ENCODE measurements at regions not wholly inside any gene's neighbourhood (a gene's known extent, or its start where the extent isn't known, plus 50 kb on each side); places are given as distances from the start of the nearest gene placed in this dataset.

GRCh38 chr10:3324612-3325038 is 152.0 kb upstream of the PITRM1 start:
- Histone ChIP-seq H3K4me3 (replicated peaks in 1 of 3; ENCODE audit: insufficient read depth in 1 of 3, low read depth in 1 of 3, low read length in 3 of 3) (no peak overlapping the region), H3K79me2 (ENCODE audit: control insufficient read depth, insufficient read depth, low read length) (no peaks in the 10 kb centered on the region), H3K27me3 (ENCODE audit: control insufficient read depth in 2 of 2, insufficient read depth in 2 of 2, low read length in 2 of 2) (peaks cover 1 to 2% of the 10 kb centered on the region in 2 experiments), H3K9me1 (replicated peaks; ENCODE audit: control insufficient read depth, extremely low read depth, insufficient read depth, low read length) (no peaks in the 10 kb centered on the region), H3K27ac (ENCODE audit: insufficient read depth, low read depth, low read length) (no peak overlapping the region), H3K4me2 (ENCODE audit: insufficient read depth, low read length) (no peak overlapping the region), H3K9me3 (replicated peaks; ENCODE audit: control insufficient read depth, insufficient read depth, low read length) (no peaks in the 10 kb centered on the region), H3K36me3 (ENCODE audit: control insufficient read depth in 2 of 2, extremely low read depth in 1 of 2, insufficient read depth in 2 of 2, low read length in 2 of 2) (no peaks in the 10 kb centered on the region), H3K4me1 (ENCODE audit: control insufficient read depth, extremely low read depth, insufficient read depth, low read length) (no peaks in the 10 kb centered on the region), H3K9ac (replicated peaks; ENCODE audit: extremely low read depth, insufficient read depth, low read length) (no peak overlapping the region), H4K20me1 (replicated peaks; ENCODE audit: control insufficient read depth, extremely low read depth, insufficient read depth, low read length) (no peaks in the 10 kb centered on the region), H2AFZ (ENCODE audit: low read depth, low read length) (no peak overlapping the region)
- TF ChIP-seq, protein P1, sequence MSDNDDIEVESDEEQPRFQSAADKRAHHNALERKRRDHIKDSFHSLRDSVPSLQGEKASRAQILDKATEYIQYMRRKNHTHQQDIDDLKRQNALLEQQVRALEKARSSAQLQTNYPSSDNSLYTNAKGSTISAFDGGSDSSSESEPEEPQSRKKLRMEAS (IDR thresholded peaks at IDR 0.05; ENCODE audit: insufficient read depth, insufficient read length) = no peak
- TF ChIP-seq EZH2 (IDR thresholded peaks at IDR 0.05; ENCODE audit: borderline replicate concordance, low read depth, low read length, severe bottlenecking) (no peak), JUN (IDR thresholded peaks at IDR 0.05; ENCODE audit: borderline replicate concordance, insufficient read depth, insufficient read length, low read depth) (no peak), GATA2 (IDR thresholded peaks at IDR 0.05; ENCODE audit: insufficient read depth, insufficient read length, low read depth, low read length) (no peak), POLR2AphosphoS5 (IDR thresholded peaks at IDR 0.05; ENCODE audit: insufficient read depth, low read depth, low read length) (no peak), POLR2A (IDR thresholded peaks at IDR 0.05; ENCODE audit: low read depth, low read length) (no peak), FOS (IDR thresholded peaks at IDR 0.05; ENCODE audit: borderline replicate concordance, insufficient read depth, low read length) (no peak), MYC (IDR thresholded peaks at IDR 0.05; ENCODE audit: low read depth, low read length) (no peak)
- TF ChIP-seq, protein P2, sequence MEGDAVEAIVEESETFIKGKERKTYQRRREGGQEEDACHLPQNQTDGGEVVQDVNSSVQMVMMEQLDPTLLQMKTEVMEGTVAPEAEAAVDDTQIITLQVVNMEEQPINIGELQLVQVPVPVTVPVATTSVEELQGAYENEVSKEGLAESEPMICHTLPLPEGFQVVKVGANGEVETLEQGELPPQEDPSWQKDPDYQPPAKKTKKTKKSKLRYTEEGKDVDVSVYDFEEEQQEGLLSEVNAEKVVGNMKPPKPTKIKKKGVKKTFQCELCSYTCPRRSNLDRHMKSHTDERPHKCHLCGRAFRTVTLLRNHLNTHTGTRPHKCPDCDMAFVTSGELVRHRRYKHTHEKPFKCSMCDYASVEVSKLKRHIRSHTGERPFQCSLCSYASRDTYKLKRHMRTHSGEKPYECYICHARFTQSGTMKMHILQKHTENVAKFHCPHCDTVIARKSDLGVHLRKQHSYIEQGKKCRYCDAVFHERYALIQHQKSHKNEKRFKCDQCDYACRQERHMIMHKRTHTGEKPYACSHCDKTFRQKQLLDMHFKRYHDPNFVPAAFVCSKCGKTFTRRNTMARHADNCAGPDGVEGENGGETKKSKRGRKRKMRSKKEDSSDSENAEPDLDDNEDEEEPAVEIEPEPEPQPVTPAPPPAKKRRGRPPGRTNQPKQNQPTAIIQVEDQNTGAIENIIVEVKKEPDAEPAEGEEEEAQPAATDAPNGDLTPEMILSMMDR (IDR thresholded peaks at IDR 0.05; ENCODE audit: extremely low read depth in 1 of 2, insufficient read depth in 1 of 2, low read depth in 1 of 2, low read length in 2 of 2) = no peak
- FAIRE-seq (no peak), DNase-seq (ENCODE audit: low read depth, low spot score) (no peak)
- intact Hi-C loops (cut with micrococcal nuclease) = no loop called here
- ChIA-PET CTCF (interaction anchor here (0.9 kb wide), 1 partner anchor 10 kb away, joined by 3 read pairs; no protein-coding TSS in a partner anchor), POLR2A (no interaction called here)
- no TSS peak for BruUV-seq (replicated peaks)
- dilution Hi-C loops (cut with MboI; ENCODE audit: extremely low pct_ligation_motif_present, low sequenced_read_pairs) = no loop called here
